ENCODE measurements at regions not wholly inside any gene's neighbourhood (a gene's known extent, or its start where the extent isn't known, plus 50 kb on each side); places are given as distances from the start of the nearest gene placed in this dataset.

- Mint-ChIP-seq H3K27me3 (ENCODE audit: low read depth in 3 of 3) (peaks cover 2 to 4% (median 3%) of the 10 kb centered on the region in 3 donors), H3K36me3 (no peaks in the 10 kb centered on the region), H3K4me3 (no peak overlapping the region), H3K4me1 (no peaks in the 10 kb centered on the region), H3K27ac (peak overlapping the region in 2 of 7 donors; percentile 59 to 76), H3K9me3 (no peaks in the 10 kb centered on the region)
- no peak for DNase-seq
- TF ChIP-seq, protein P1, sequence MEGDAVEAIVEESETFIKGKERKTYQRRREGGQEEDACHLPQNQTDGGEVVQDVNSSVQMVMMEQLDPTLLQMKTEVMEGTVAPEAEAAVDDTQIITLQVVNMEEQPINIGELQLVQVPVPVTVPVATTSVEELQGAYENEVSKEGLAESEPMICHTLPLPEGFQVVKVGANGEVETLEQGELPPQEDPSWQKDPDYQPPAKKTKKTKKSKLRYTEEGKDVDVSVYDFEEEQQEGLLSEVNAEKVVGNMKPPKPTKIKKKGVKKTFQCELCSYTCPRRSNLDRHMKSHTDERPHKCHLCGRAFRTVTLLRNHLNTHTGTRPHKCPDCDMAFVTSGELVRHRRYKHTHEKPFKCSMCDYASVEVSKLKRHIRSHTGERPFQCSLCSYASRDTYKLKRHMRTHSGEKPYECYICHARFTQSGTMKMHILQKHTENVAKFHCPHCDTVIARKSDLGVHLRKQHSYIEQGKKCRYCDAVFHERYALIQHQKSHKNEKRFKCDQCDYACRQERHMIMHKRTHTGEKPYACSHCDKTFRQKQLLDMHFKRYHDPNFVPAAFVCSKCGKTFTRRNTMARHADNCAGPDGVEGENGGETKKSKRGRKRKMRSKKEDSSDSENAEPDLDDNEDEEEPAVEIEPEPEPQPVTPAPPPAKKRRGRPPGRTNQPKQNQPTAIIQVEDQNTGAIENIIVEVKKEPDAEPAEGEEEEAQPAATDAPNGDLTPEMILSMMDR (IDR thresholded peaks at IDR 0.05) = no peak
- intact Hi-C loops (cut with micrococcal nuclease) = no loop called here
- H3K36me3 ChIP-seq (replicated peaks in 1 of 2; ENCODE audit: control insufficient read depth in 1 of 2, insufficient read depth in 2 of 2, low read length in 2 of 2) = no peaks in the 10 kb centered on the region
- H3K4me1 ChIP-seq (ENCODE audit: control insufficient read depth in 1 of 2, insufficient read depth in 2 of 2, low read length in 2 of 2) = no peaks in the 10 kb centered on the region
- 84% methylated on average over 4 of the region's 12 CpGs for WGBS (ENCODE audit: insufficient coverage)
- no peaks in the 10 kb centered on the region for H3K79me2 ChIP-seq (ENCODE audit: insufficient read depth, low read length)
- no peaks in the 10 kb centered on the region for H3K9me3 ChIP-seq (replicated peaks in 1 of 2; ENCODE audit: control insufficient read depth in 1 of 2, insufficient read depth in 1 of 2, low read length in 2 of 2)
- no peak overlapping the region for H3K9ac ChIP-seq (ENCODE audit: insufficient read depth, low read length, poor library complexity, severe bottlenecking)
- H3K27me3 ChIP-seq (ENCODE audit: control insufficient read depth in 2 of 2, insufficient read depth in 2 of 2, low read length in 2 of 2) = no peaks in the 10 kb centered on the region
- no peak overlapping the region for H3K4me2 ChIP-seq (replicated peaks; ENCODE audit: extremely low read depth, low read length, poor library complexity, severe bottlenecking)
- H4K20me1 ChIP-seq (ENCODE audit: insufficient read depth, low read length) = no peaks in the 10 kb centered on the region
- no peak overlapping the region for H2AFZ ChIP-seq (ENCODE audit: insufficient read depth, low read depth, low read length, poor library complexity, severe bottlenecking)
- no peak overlapping the region for H3K4me3 ChIP-seq (replicated peaks in 1 of 3; ENCODE audit: low read depth in 2 of 3, low read length in 3 of 3)
- no peak overlapping the region for H3K27ac ChIP-seq (ENCODE audit: low read depth in 1 of 2, low read length in 2 of 2)
These were observed 72.0 kb upstream of the UMPS start for GRCh38 chr3:124658270-124658669.

- H3K36me3 ChIP-seq (replicated peaks in 1 of 2; ENCODE audit: control insufficient read depth in 1 of 2, insufficient read depth in 2 of 2, low read length in 2 of 2) = no peaks in the 10 kb centered on the region
- H3K9ac ChIP-seq (ENCODE audit: insufficient read depth, low read length, poor library complexity, severe bottlenecking) = no peak overlapping the region
- intact Hi-C loops (cut with micrococcal nuclease) = no loop called here
- TF ChIP-seq, protein P1 (IDR thresholded peaks at IDR 0.05) = no peak
- H3K4me3 ChIP-seq (replicated peaks in 1 of 3; ENCODE audit: low read depth in 2 of 3, low read length in 3 of 3) = no peak overlapping the region
- Mint-ChIP-seq H3K27ac (no peak overlapping the region), H3K36me3 (no peaks in the 10 kb centered on the region), H3K4me1 (no peaks in the 10 kb centered on the region), H3K27me3 (ENCODE audit: low read depth in 3 of 3) (peaks cover 2 to 3% (median 3%) of the 10 kb centered on the region in 3 donors), H3K9me3 (no peaks in the 10 kb centered on the region), H3K4me3 (no peak overlapping the region)
- H3K27ac ChIP-seq (ENCODE audit: low read depth in 1 of 2, low read length in 2 of 2) = no peak overlapping the region
- H2AFZ ChIP-seq (ENCODE audit: insufficient read depth, low read depth, low read length, poor library complexity, severe bottlenecking) = no peak overlapping the region
- H3K27me3 ChIP-seq (ENCODE audit: control insufficient read depth in 2 of 2, insufficient read depth in 2 of 2, low read length in 2 of 2) = no peaks in the 10 kb centered on the region
- no peaks in the 10 kb centered on the region for H4K20me1 ChIP-seq (ENCODE audit: insufficient read depth, low read length)
- H3K4me2 ChIP-seq (replicated peaks; ENCODE audit: extremely low read depth, low read length, poor library complexity, severe bottlenecking) = no peak overlapping the region
- no peaks in the 10 kb centered on the region for H3K4me1 ChIP-seq (ENCODE audit: control insufficient read depth in 1 of 2, insufficient read depth in 2 of 2, low read length in 2 of 2)
- H3K9me3 ChIP-seq (replicated peaks in 1 of 2; ENCODE audit: control insufficient read depth in 1 of 2, insufficient read depth in 1 of 2, low read length in 2 of 2) = no peaks in the 10 kb centered on the region
- no peak for DNase-seq
- H3K79me2 ChIP-seq (ENCODE audit: insufficient read depth, low read length) = no peaks in the 10 kb centered on the region
- WGBS (ENCODE audit: insufficient coverage) = no CpG with 5 or more reads among the region's 1 CpG
These were observed 71.1 kb upstream of the UMPS start for GRCh38 chr3:124659175-124659574.

Measured in CD14-positive monocyte (primary cell).